22Rv1 (cell line): ENCODE measurements at regions not wholly inside any gene's neighbourhood (a gene's known extent, or its start where the extent isn't known, plus 50 kb on each side); places are given as distances from the start of the nearest gene placed in this dataset.
"Not testable (repeated sequence)": the region's sequence is repeated elsewhere in the genome, so short reads cannot be mapped to it uniquely, and the experiment has no call there.

ENCODE experiments used
- H3K27ac ChIP-seq: fragments of 450-650 bp; 2 replicates; pipeline ENCODE4 v1.5.1; 2017
- CTCF ChIP-seq: fragments of 450-650 bp; IDR thresholded peaks from 2 replicates; pipeline ENCODE4 v1.5.1; 2017; ENCODE audit warnings: mild to moderate bottlenecking
- ZFX ChIP-seq: fragments of 450-650 bp; IDR thresholded peaks from 2 replicates; pipeline ENCODE4 v1.6.1; 2017; ENCODE audit warnings: antibody characterized with exemption, borderline replicate concordance

GRCh38 chr10:125257521-125258108, 97.3 kb upstream of the CTBP2 start:
- TF ChIP-seq ZFX (no peak), CTCF (no peak)
- no peak overlapping the region for H3K27ac ChIP-seq

GRCh38 chr10:125256026-125256425, 95.7 kb upstream of the CTBP2 start:
- H3K27ac ChIP-seq, result no peak overlapping the region
- TF ChIP-seq ZFX (no peak), CTCF (no peak)

GRCh38 chr10:125252937-125253336, 92.6 kb upstream of the CTBP2 start:
- H3K27ac ChIP-seq, result no peak overlapping the region
- TF ChIP-seq ZFX (no peak), CTCF (no peak)

GRCh38 chr10:125250834-125251233, 90.5 kb upstream of the CTBP2 start:
- H3K27ac ChIP-seq, result not testable (repeated sequence)

- no peak overlapping the region for H3K27ac ChIP-seq
- TF ChIP-seq ZFX (no peak), CTCF (no peak)
These were observed 89.6 kb upstream of the CTBP2 start for GRCh38 chr10:125249948-125250347.

GRCh38 chr10:125248489-125248888, 88.1 kb upstream of the CTBP2 start:
- TF ChIP-seq ZFX (no peak), CTCF (no peak)

DNA sequence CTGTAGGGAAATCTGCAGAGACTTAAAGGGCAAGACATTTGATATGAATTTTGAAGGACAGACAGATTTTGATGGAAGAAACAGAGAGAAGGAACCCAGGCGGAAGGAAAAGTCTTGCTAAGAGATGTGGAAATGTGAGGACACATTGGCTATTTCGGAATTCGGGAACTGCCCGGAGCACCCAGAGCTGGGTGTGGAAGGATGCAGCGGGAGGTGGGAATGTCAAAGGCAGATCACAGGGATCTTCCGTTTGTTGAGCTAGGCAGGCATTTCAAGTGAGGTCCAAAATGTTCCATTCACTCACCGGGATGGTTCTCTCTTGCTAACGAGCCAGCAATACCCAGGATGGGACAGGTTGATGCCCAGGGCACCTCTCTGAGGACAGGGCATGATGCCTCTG, 87.2 kb upstream of the CTBP2 start:
- TF ChIP-seq CTCF (no peak), ZFX (no peak)
- H3K27ac ChIP-seq, result no peak overlapping the region

More at GRCh38 chr10:125248489-125248888, 88.1 kb upstream of the CTBP2 start:
- H3K27ac ChIP-seq, result no peak overlapping the region

DNA sequence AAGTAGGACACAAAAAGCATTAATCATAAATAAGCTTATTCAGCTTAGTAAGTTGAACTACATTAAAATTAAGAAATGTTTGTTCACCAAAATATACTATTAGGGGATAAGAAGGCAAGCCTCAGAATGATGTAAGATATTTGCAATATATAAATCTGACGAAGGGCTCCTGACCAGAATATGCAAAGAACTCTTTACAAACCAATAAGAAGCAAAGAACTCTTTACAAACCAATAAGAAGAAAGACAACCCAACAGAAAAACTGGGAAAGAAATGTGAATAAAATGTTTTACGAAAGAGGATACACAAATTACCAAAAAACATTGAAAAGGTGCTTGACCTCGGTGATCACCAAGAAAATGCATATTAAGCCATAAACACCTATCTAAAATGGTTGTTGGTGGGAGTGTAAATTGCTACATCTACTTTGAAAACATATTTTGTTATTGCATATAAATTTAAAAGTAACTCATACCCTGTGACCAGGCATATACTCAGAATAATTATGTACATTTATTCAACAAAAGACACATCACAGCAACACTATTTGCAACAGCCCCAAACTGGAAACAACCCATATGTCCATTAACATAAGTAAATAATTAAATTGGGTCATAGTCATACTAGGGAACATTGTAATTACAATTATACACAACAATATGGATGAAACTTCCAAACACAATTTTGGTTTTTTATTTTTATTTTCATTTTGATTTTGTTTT, 83.3 kb upstream of the CTBP2 start:
- H3K27ac ChIP-seq, result no peak overlapping the region
- TF ChIP-seq ZFX (no peak), CTCF (no peak)
